ENCODE measurements at regions not wholly inside any gene's neighbourhood (a gene's known extent, or its start where the extent isn't known, plus 50 kb on each side); places are given as distances from the start of the nearest gene placed in this dataset.
"Not testable (repeated sequence)": the region's sequence is repeated elsewhere in the genome, so short reads cannot be mapped to it uniquely, and the experiment has no call there.

GRCh38 chr9:11144746-11145145, 531.9 kb upstream of the PTPRD start:
- DNase-seq (ENCODE audit: low read depth): no peak

GRCh38 chr9:11148189-11148588, 535.4 kb upstream of the PTPRD start:
- DNase-seq (ENCODE audit: low read depth): no peak

- no peak for DNase-seq (ENCODE audit: low read depth)
Measured at GRCh38 chr9:11149065-11149464, 536.3 kb upstream of the PTPRD start.

GRCh38 chr9:11158063-11158462, 545.3 kb upstream of the PTPRD start:
- no peak for DNase-seq (ENCODE audit: low read depth)

GRCh38 chr9:11158676-11159075, 545.9 kb upstream of the PTPRD start:
- DNase-seq (ENCODE audit: low read depth): no peak

- no peak for DNase-seq (ENCODE audit: low read depth)
Measured at GRCh38 chr9:11159318-11159862, 546.6 kb upstream of the PTPRD start.

- no peak for DNase-seq (ENCODE audit: low read depth)
Measured at GRCh38 chr9:11163843-11164242, 551.0 kb upstream of the PTPRD start.

- no peak for DNase-seq (ENCODE audit: low read depth)
Measured at GRCh38 chr9:11182001-11182400, 569.2 kb upstream of the PTPRD start.

- no peak for DNase-seq (ENCODE audit: low read depth)
Measured at GRCh38 chr9:11190719-11191118, 577.9 kb upstream of the PTPRD start.

GRCh38 chr9:11192993-11193392, 580.2 kb upstream of the PTPRD start:
- no peak for DNase-seq (ENCODE audit: low read depth)

GRCh38 chr9:11194246-11194645, 581.4 kb upstream of the PTPRD start:
- no peak for DNase-seq (ENCODE audit: low read depth)

GRCh38 chr9:11196840-11197365, 584.1 kb upstream of the PTPRD start:
- not testable (repeated sequence) for DNase-seq (ENCODE audit: low read depth)

GRCh38 chr9:11199335-11199734, 586.5 kb upstream of the PTPRD start:
- no peak for DNase-seq (ENCODE audit: low read depth)

- no peak for DNase-seq (ENCODE audit: low read depth)
Measured at GRCh38 chr9:11204521-11204920, 591.7 kb upstream of the PTPRD start.

- DNase-seq (ENCODE audit: low read depth): no peak
Measured at GRCh38 chr9:11206925-11207324, 594.1 kb upstream of the PTPRD start.

GRCh38 chr9:11233696-11234095, 620.9 kb upstream of the PTPRD start:
- DNase-seq (ENCODE audit: low read depth): no peak

GRCh38 chr9:11235061-11235460, 622.3 kb upstream of the PTPRD start:
- DNase-seq (ENCODE audit: low read depth): no peak

GRCh38 chr9:11241779-11242178, 629.0 kb upstream of the PTPRD start:
- DNase-seq (ENCODE audit: low read depth): no peak

- DNase-seq (ENCODE audit: low read depth): no peak
Measured at GRCh38 chr9:11257992-11258391, 645.2 kb upstream of the PTPRD start.

- DNase-seq (ENCODE audit: low read depth): no peak
Measured at GRCh38 chr9:11269036-11269435, 656.2 kb upstream of the PTPRD start.

- no peak for DNase-seq (ENCODE audit: low read depth)
Measured at GRCh38 chr9:11275158-11275695, 662.4 kb upstream of the PTPRD start.

- DNase-seq (ENCODE audit: low read depth): no peak
Measured at GRCh38 chr9:11312966-11313365, 700.2 kb upstream of the PTPRD start.

- no peak for DNase-seq (ENCODE audit: low read depth)
Measured at GRCh38 chr9:11318946-11319345, 706.1 kb upstream of the PTPRD start.

- DNase-seq (ENCODE audit: low read depth): no peak
Measured at GRCh38 chr9:11319538-11319937, 706.7 kb upstream of the PTPRD start.
